Kidney (tissue), 13 donors: ENCODE measurements at regions not wholly inside any gene's neighbourhood (a gene's known extent, or its start where the extent isn't known, plus 50 kb on each side); places are given as distances from the start of the nearest gene placed in this dataset.

Experiments used
- DNase-seq, 5 donors: peaks; one replicate each; pipeline ENCODE4 v3.0.0-alpha.2; 2013 to 2020
- FAIRE-seq: peaks from 2 replicates; lab custom pipeline; 2012; peaks lifted over from hg19 to GRCh38; lab: Jason Lieb, UNC
- H3K27ac ChIP-seq, 2 donors: one replicate each; pipeline ENCODE4 v1.7.0; 2013; ENCODE audit warnings: low read depth in 2 of 2, low read length in 2 of 2, inconsistent platforms in 1 of 2
- H3K27me3 ChIP-seq: one replicate; pipeline ENCODE4 v1.7.1; 2013; ENCODE audit warnings: low read length, inconsistent platforms; ENCODE audit not compliant: control insufficient read depth, insufficient read depth
- H3K36me3 ChIP-seq, 3 donors: one replicate each; pipeline versions ENCODE4 v1.7.0 to v1.7.1; 2013; ENCODE audit warnings: low read length in 3 of 3, control low read depth in 1 of 3, inconsistent platforms in 1 of 3; ENCODE audit not compliant: insufficient read depth in 3 of 3, control insufficient read depth in 2 of 3
- H3K4me1 ChIP-seq, 3 donors: one replicate each; pipeline versions ENCODE4 v1.7.0 to v1.7.1; 2013; ENCODE audit warnings: low read length in 3 of 3, inconsistent platforms in 1 of 3, low read depth in 1 of 3; ENCODE audit not compliant: control insufficient read depth in 2 of 3, insufficient read depth in 2 of 3
- H3K4me3 ChIP-seq, 3 donors: one replicate each; pipeline versions ENCODE4 v1.7.0 to v1.8.1; 2013; ENCODE audit warnings: low read length in 3 of 3, control low read depth in 1 of 3, inconsistent platforms in 1 of 3
- H3K9ac ChIP-seq, 3 donors: one replicate each; pipeline versions ENCODE4 v1.7.0 to v1.7.1; 2013; ENCODE audit warnings: low read length in 3 of 3, control low read depth in 1 of 3, inconsistent platforms in 1 of 3
- H3K9me3 ChIP-seq, 3 donors: one replicate each; pipeline versions ENCODE4 v1.7.0 to v1.7.1; 2013; ENCODE audit warnings: low read length in 3 of 3, control low read depth in 1 of 3, inconsistent platforms in 1 of 3; ENCODE audit not compliant: control insufficient read depth in 2 of 3, insufficient read depth in 1 of 3
- CTCF ChIP-seq: IDR thresholded peaks from 3 replicates; pipeline ENCODE4 v1.5.1; 2012; ENCODE audit warnings: mild to moderate bottlenecking, moderate library complexity, borderline replicate concordance; ENCODE audit not compliant: insufficient read depth; ENCODE audit errors: extremely low read depth
- intact Hi-C: fragments of 100-400 bp; cut with DNase I; formaldehyde crosslinking; loops from one replicate; pipeline ENCODE4 v1.11.1; 2022
- donor health status: control.
- donor health status: control.
- donor health status: control.
- donor health status: control.
- donor health status: control.
- donor health status: DM: yes; HTN: yes; CAD: no.
- donor health status: Normal renal cell carcinoma (clear cell type).

DNA sequence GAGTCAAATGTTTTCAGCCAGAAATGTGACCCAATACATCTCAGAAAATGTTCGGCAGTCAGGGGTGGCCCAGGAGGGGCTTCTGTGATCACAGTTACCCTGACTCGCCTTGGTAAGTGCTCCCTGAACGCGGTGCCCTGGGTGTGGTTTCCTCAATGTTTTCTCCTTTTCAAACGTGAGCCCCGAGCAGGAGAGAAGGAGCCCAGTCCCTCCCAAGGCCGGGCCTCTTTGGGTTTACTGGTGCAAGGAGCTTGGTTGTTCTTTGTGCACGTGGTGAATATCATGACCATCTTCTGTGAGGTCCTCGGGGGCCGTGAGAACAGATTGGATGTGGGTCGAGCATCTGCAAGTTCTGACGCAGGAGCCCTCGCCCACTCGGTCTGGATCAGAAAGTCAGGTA, 55.8 kb upstream of the VIPR2 start:
- Histone ChIP-seq H3K9ac (no peak overlapping the region), H3K9me3 (no peaks in the 10 kb centered on the region), H3K27ac (no peak overlapping the region), H3K27me3 (no peaks in the 10 kb centered on the region), H3K36me3 (no peaks in the 10 kb centered on the region), H3K4me3 (no peak overlapping the region), H3K4me1 (peaks cover 0 to 9% (median 0%) of the 10 kb centered on the region in 3 donors)
- TF ChIP-seq CTCF, result no peak
- DNase-seq (no peak), FAIRE-seq (no peak)
- intact Hi-C loops, result no loop called here

DNA sequence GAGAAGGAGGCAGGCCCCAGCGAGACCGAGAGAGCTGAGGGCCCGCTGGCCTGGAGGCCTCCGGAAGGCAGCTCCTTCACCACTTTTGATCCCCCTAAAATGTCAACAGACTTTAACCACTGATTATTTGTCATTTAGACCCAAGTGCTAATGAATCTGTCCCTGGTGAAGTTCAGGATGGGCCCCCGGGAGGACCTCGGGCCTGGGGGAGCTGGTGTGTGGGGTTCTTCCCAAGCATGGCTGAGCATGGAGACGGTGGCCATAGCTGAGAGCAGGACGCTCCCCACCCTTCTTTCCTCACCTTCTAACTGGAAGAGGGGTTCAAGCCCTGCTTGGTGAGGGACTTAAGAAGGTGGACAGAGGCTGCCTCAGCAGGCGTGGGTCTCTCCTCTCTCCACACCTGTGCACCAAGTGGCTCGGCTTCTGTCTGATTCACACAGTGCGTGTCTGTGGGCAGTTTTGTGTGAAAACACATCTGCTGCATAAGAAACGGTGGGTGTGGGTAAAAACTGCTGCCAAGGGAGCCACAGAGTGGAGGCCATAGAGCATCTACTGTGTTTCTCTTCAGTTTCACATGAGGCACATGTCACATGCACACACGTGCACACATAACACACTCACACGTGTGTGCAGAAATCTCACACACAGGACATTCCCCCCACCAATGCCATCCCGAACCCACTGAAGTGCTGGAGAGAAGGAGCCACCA, 53.5 kb upstream of the VIPR2 start:
- Histone ChIP-seq H3K4me3 (no peak overlapping the region), H3K27ac (no peak overlapping the region), H3K36me3 (no peaks in the 10 kb centered on the region), H3K27me3 (no peaks in the 10 kb centered on the region), H3K9me3 (no peaks in the 10 kb centered on the region), H3K4me1 (peaks cover 0 to 9% (median 0%) of the 10 kb centered on the region in 3 donors), H3K9ac (no peak overlapping the region)
- intact Hi-C loops, result no loop called here
- no peak for DNase-seq
- no peak for FAIRE-seq
- no peak for TF ChIP-seq CTCF

DNA sequence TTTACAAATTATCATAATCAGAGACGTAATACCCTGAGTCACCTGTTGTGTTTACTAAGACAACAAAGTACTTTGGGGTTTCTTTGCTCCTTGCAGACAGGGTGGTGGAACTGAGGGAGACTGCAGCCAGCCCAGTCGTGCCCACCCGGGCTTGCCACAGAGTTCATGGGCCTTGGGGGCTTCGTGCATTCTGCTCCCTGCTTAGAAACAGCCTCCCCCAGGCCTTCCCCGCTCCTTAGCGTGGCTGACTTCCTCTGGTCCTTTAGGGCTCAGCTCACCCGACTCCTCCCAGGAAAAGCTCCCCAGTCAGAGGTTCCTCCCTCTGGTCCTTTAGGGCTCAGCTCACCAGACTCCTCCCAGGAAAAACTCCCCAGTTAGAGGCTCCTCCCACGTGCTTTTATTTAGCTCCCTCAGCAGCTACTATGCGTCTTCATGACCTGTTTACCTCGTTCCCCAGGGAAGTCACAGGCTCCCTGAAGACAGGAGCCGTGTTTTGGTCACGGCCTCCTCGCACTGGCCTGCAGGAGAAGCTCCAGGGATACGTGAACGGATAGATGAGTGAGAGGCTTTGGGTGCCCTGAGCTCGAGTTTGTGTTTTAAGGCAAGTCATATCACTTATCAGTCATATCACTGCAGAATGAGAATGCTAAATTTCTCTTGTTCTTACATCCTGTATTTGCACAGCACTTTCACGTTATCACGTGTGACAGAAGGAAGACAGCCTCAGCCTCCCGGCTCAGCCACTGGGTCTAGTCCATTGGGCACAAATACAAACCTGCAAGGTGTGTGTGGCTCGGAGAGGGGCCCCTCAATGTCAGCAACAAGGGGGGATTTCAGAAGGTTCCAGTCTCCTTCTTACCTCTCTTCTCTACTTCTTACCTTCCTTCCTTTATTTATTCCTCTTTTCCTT, 52.7 kb upstream of the VIPR2 start:
- Histone ChIP-seq H3K27me3 (no peaks in the 10 kb centered on the region), H3K4me3 (no peak overlapping the region), H3K4me1 (peaks cover 0 to 9% (median 0%) of the 10 kb centered on the region in 3 donors), H3K27ac (peak overlapping the region in 1 of 2 donors; percentile 17), H3K36me3 (no peaks in the 10 kb centered on the region), H3K9me3 (no peaks in the 10 kb centered on the region), H3K9ac (no peak overlapping the region)
- peak in 4 of 5 donors; percentile 29 to 78 (median 54) for DNase-seq
- FAIRE-seq, result no peak
- TF ChIP-seq CTCF, result no peak
- intact Hi-C loops, result no loop called here
